ENCODE measurements at regions not wholly inside any gene's neighbourhood (a gene's known extent, or its start where the extent isn't known, plus 50 kb on each side); places are given as distances from the start of the nearest gene placed in this dataset.

DNA sequence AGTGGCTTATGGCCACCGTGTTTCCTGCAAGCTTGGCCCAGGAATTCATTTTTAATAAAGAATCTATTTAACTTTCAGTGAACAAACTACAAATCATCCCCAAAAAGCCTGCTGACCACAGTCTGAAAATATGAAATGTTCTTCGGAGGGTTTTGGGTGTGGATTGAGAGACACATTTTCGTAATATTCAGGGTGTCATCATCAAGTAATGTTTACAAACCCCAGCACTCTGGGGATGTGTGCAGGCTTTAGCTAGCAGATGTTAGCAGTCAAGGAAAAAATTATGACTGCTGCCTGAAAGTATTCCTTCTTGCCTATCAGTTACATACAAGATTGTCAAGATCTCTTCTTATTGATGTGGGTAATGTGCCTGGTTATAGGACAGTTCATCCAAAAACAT lies 143.9 kb upstream of the FN1 start:
- Mint-ChIP-seq H3K9me3 (no peaks in the 10 kb centered on the region), H3K27ac (no peak overlapping the region), H3K4me3 (no peak overlapping the region), H3K4me1 (ENCODE audit: low read depth) (no peaks in the 10 kb centered on the region), H3K36me3 (ENCODE audit: low read depth) (no peaks in the 10 kb centered on the region), H3K27me3 (ENCODE audit: insufficient read depth) (no peaks in the 10 kb centered on the region)
- intact Hi-C loops (cut with micrococcal nuclease) = no loop called here
- DNase-seq (ENCODE audit: low spot score) = no peak

DNA sequence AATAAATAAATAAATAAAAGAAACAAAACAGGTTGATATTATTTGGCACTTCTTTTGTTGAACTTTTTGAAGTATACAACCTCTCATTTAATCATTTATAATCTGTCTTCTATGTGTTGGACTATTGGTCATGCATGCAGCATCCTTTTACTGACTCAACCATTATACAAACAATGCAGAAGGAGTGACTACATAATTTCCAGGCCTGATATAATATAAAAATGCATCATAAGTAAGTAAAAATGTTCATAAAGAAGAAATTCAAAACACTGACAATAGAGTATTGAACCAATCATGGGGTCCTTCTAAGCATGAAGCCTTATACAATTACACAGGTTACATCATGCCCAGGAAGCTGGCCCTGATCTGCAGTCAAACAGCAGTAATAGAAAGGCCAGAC lies 141.5 kb upstream of the FN1 start:
- DNase-seq (ENCODE audit: low spot score) = no peak
- H3K4me1 Mint-ChIP-seq (ENCODE audit: low read depth) = no peaks in the 10 kb centered on the region
- no peaks in the 10 kb centered on the region for H3K27me3 Mint-ChIP-seq (ENCODE audit: insufficient read depth)
- intact Hi-C loops (cut with micrococcal nuclease) = no loop called here
- H3K36me3 Mint-ChIP-seq (ENCODE audit: low read depth) = no peaks in the 10 kb centered on the region
- H3K27ac Mint-ChIP-seq = no peak overlapping the region
- no peaks in the 10 kb centered on the region for H3K9me3 Mint-ChIP-seq
- H3K4me3 Mint-ChIP-seq = no peak overlapping the region

DNA sequence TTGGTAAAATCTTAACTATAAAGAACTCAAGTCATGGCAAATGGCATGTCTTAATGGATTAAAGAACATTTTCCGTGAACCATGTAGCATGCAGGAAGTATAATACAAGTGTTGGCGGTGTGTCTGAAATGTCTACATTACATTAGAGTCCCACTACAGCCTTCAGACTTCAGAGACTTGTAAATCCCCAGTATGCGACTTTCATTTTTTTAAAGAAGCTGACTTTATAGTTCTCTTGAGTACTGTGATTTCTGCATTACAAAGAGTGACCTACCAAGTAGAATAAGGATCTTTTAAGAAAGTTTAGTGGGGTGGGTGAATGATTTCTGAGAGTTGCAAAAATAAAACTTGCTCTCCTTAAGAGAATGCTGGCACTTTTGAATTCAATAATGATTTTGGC lies 140.7 kb upstream of the FN1 start:
- no peak for DNase-seq (ENCODE audit: low spot score)
- intact Hi-C loops (cut with micrococcal nuclease) = no loop called here
- Mint-ChIP-seq H3K36me3 (ENCODE audit: low read depth) (no peaks in the 10 kb centered on the region), H3K9me3 (no peaks in the 10 kb centered on the region), H3K27ac (no peak overlapping the region), H3K4me3 (no peak overlapping the region), H3K4me1 (ENCODE audit: low read depth) (no peaks in the 10 kb centered on the region), H3K27me3 (ENCODE audit: insufficient read depth) (peaks cover 7% of the 10 kb centered on the region)

DNA sequence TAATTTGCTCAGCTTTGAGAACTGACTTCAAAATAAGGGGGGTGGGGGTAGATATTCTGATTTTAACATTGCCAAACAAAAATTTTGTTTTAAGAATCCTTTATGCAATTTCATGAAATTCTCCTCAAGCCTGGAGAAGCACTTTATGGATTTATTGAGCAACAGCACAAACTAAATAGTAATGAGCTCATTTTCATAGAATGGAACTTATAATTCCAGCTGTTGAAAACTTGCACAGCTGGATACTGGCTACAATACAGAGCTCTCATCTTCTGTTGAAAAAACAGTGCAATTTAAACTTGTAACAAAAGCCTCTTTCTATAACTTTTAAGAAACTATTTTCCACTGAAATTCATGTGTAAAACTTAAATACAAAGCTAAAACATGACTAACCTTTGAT lies 137.6 kb upstream of the FN1 start:
- Mint-ChIP-seq H3K27ac (no peak overlapping the region), H3K4me1 (ENCODE audit: low read depth) (no peaks in the 10 kb centered on the region), H3K9me3 (no peaks in the 10 kb centered on the region), H3K4me3 (no peak overlapping the region), H3K36me3 (ENCODE audit: low read depth) (no peaks in the 10 kb centered on the region), H3K27me3 (ENCODE audit: insufficient read depth) (peaks cover 7% of the 10 kb centered on the region)
- intact Hi-C loops (cut with micrococcal nuclease) = no loop called here
- no peak for DNase-seq (ENCODE audit: low spot score)

DNA sequence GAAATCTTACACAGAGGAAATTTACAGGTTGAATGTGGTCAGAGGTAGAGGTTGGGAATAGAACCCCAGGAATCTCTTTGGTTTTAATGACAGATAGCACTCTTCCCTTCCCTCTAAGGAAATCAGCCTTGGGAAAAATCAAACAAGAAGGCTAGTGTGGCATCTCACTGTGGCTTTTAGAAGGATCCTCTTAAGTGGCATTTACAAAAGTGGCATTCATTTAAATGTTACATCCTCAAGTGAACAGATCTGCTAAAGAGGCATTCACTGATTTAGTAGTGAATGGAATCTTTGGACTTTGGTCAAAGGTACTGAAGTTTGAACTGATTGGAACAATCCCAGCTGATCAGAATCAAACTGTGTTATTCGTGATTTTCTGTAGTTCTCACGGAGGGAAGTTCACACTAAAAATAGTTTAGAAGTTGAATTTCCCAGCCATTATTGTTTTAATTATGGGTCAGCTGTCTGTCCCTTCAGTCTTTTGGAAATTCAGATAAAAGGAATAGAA lies 136.5 kb upstream of the FN1 start:
- Mint-ChIP-seq H3K27me3 (ENCODE audit: insufficient read depth) (peaks cover 7% of the 10 kb centered on the region), H3K27ac (no peak overlapping the region), H3K36me3 (ENCODE audit: low read depth) (no peaks in the 10 kb centered on the region), H3K4me1 (ENCODE audit: low read depth) (no peaks in the 10 kb centered on the region), H3K9me3 (no peaks in the 10 kb centered on the region), H3K4me3 (no peak overlapping the region)
- intact Hi-C loops (cut with micrococcal nuclease) = no loop called here
- no peak for DNase-seq (ENCODE audit: low spot score)

DNA sequence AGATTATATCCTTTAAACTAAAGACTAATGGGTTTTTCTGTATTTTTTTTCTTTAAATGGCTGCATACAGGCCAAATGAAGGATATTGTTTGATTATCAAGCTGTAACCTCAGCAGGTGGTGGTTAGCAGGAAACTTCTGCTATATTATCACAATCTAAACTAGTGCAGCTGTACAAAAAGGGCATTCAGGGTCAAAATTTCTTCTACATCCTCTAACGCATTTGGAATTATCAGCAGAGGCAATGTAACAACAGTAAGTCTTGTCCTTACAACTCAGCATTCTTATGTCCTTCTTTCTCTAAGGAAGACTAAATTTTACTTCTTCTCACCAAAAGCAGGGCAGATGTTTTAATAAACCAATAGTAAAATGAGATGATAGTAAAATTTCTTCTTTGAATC lies 135.8 kb upstream of the FN1 start:
- no peaks in the 10 kb centered on the region for H3K9me3 Mint-ChIP-seq
- no peaks in the 10 kb centered on the region for H3K4me1 Mint-ChIP-seq (ENCODE audit: low read depth)

DNA sequence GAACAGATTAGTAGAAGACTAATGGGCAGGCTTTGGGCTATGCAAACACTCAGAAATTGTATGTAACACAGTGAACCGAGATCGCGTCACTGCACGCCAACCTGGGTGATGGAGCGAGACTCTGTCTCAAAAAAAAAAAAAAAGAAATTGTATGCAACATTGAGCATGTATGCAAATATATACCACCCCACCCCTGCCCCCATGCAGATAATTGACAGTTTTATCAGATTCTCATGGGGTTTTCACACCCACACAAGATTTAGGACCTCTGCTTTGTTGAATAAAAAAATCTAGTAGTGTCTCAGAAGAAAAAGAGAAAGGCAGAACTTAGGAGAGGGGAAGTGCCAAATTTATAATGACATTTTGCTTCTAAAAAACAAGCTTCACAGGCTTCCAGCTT lies 131.6 kb upstream of the FN1 start:
- no peaks in the 10 kb centered on the region for H3K36me3 Mint-ChIP-seq (ENCODE audit: low read depth)
- H3K9me3 Mint-ChIP-seq = no peaks in the 10 kb centered on the region
- intact Hi-C loops (cut with micrococcal nuclease) = no loop called here
- H3K4me3 Mint-ChIP-seq = no peak overlapping the region
- no peak overlapping the region for H3K27ac Mint-ChIP-seq
- no peak for DNase-seq (ENCODE audit: low spot score)
- peaks cover 7% of the 10 kb centered on the region for H3K27me3 Mint-ChIP-seq (ENCODE audit: insufficient read depth)
- no peaks in the 10 kb centered on the region for H3K4me1 Mint-ChIP-seq (ENCODE audit: low read depth)

More for the DNA sequence above, 135.8 kb upstream of the FN1 start:
- DNase-seq (ENCODE audit: low spot score) = no peak
- intact Hi-C loops (cut with micrococcal nuclease) = no loop called here
- H3K36me3 Mint-ChIP-seq (ENCODE audit: low read depth) = no peaks in the 10 kb centered on the region
- H3K4me3 Mint-ChIP-seq = no peak overlapping the region
- H3K27ac Mint-ChIP-seq = no peak overlapping the region
- peaks cover 7% of the 10 kb centered on the region for H3K27me3 Mint-ChIP-seq (ENCODE audit: insufficient read depth)

DNA sequence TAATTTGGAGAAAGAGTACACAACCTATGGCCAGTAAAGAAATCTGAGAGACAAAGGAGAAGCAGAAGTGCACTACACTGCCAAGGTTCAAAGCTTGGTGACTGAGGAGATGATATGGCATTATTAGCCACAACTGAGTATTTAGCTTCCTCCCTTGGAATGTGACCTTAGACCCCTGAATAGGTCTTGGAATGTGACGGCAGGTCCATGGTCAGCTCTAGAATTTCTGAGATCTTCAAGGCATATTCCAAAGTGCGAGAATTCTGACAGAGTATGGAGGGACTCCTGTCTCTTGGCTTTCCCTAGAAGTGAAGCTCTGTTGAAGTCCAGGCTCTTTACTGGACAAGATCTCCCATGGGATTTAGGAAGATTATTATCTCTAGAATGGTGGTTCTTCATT lies 130.0 kb upstream of the FN1 start:
- H3K4me3 Mint-ChIP-seq = no peak overlapping the region
- no peaks in the 10 kb centered on the region for H3K27me3 Mint-ChIP-seq (ENCODE audit: insufficient read depth)
- H3K27ac Mint-ChIP-seq = no peak overlapping the region
- H3K4me1 Mint-ChIP-seq (ENCODE audit: low read depth) = no peaks in the 10 kb centered on the region
- no peaks in the 10 kb centered on the region for H3K36me3 Mint-ChIP-seq (ENCODE audit: low read depth)
- no peak for DNase-seq (ENCODE audit: low spot score)
- no peaks in the 10 kb centered on the region for H3K9me3 Mint-ChIP-seq
- intact Hi-C loops (cut with micrococcal nuclease) = no loop called here

DNA sequence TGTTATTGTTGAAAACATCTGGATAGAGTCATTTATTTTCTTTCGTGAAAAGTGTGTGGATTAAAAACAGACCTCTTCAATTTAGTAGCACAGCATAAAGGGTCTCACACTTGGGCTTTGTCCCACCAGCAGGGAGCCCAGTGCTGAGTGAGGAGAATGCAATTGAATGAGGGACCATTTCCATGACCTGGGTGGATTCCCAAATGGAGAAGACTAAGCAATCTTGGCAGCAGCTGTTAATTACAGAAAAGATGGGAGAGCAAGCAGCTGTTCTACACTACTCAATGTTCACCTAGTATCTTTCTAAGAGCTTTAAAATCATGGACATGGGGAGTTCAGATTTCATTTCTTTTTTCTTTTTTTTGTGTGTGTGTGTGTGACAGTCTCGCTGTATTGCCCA lies 121.8 kb upstream of the FN1 start:
- no peaks in the 10 kb centered on the region for H3K9me3 Mint-ChIP-seq
- no peaks in the 10 kb centered on the region for H3K4me1 Mint-ChIP-seq (ENCODE audit: low read depth)
- H3K36me3 Mint-ChIP-seq (ENCODE audit: low read depth) = no peaks in the 10 kb centered on the region
- no peak overlapping the region for H3K4me3 Mint-ChIP-seq
- H3K27ac Mint-ChIP-seq = no peak overlapping the region
- no peak for DNase-seq (ENCODE audit: low spot score)
- H3K27me3 Mint-ChIP-seq (ENCODE audit: insufficient read depth) = no peaks in the 10 kb centered on the region
- intact Hi-C loops (cut with micrococcal nuclease) = no loop called here

DNA sequence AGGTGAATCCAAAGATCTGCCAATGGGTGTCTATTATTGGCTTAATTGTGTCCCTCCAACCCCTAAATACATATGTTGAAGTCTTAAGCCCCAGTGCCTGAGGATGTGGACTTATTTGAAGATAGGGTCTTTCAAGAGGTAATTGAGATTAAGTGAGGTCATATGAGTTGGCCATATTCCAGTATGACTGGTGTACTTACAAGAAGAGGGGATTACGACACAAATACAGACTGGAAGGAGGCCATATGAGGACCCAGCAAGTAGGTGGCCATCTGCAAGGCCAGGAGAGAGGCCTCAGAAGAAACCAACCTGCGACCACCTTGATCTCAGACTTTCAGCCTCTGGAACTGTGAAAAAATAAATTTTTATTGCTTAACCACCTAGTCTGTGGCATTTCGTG lies 121.1 kb upstream of the FN1 start:
- H3K36me3 Mint-ChIP-seq (ENCODE audit: low read depth) = no peaks in the 10 kb centered on the region
- no peak for DNase-seq (ENCODE audit: low spot score)
- peaks cover 3% of the 10 kb centered on the region for H3K27me3 Mint-ChIP-seq (ENCODE audit: insufficient read depth)
- H3K4me3 Mint-ChIP-seq = no peak overlapping the region
- H3K27ac Mint-ChIP-seq = no peak overlapping the region
- no peaks in the 10 kb centered on the region for H3K9me3 Mint-ChIP-seq
- H3K4me1 Mint-ChIP-seq (ENCODE audit: low read depth) = no peaks in the 10 kb centered on the region
- intact Hi-C loops (cut with micrococcal nuclease) = no loop called here

DNA sequence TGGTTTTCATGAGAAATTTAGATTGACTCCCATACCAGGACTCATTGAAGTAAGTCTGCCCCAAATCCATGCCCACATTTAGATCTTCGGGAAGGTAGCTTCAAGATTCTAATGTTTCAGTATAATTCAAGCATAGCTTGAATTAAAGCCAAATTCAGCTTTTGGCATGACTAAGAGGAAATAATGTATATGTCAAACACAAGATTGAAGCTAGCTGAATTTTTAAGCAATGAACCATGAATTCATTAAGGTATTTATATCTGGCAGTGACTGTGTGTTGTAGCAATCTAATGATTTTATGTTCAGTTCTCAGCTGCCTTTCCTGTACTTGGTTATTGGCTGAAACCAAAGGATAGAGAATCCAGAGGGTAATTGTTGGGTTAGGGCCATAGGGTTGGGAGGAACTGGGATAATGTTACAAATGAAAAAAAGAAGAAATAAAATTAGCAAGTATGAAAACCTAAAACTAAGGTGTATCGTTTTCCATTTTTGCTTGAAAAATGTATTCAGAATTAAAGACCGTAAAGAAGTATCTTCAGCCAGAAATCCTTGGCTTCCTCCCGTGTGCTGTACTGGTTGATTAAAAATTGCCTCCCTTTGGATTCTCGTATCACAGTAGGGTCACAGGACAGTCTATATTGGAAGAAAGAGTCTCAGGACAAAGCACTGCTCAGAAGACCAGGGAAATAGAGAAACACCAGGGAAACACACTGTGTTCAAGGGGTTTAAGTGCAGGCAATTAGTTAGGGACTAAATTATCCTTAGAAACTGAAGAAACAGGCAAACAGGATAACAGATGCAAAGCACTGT lies 119.0 kb upstream of the FN1 start:
- Mint-ChIP-seq H3K27me3 (ENCODE audit: insufficient read depth) (peaks cover 3% of the 10 kb centered on the region), H3K27ac (no peak overlapping the region), H3K4me3 (no peak overlapping the region), H3K9me3 (no peaks in the 10 kb centered on the region), H3K4me1 (ENCODE audit: low read depth) (no peaks in the 10 kb centered on the region), H3K36me3 (ENCODE audit: low read depth) (no peaks in the 10 kb centered on the region)
- intact Hi-C loops (cut with micrococcal nuclease) = no loop called here
- DNase-seq (ENCODE audit: low spot score) = no peak

DNA sequence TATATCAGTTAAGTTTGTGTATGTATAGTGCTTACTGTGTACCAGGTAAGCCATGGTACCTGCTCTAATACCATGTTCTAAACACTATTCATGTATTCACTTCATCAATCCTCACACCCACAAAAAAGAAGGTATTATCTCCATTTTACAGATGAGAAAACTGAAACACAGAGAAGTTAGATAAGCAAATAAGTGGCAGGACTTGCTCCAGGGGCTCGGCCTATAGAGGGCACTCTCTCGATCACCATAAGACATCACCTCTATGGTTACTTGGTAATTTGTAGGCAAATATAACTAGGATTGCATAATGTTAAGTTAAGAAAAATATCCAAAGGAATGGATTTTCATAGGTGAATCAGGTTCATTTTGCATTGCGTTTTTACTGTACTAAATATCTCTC lies 118.1 kb upstream of the FN1 start:
- Mint-ChIP-seq H3K27ac (no peak overlapping the region), H3K9me3 (no peaks in the 10 kb centered on the region)

DNA sequence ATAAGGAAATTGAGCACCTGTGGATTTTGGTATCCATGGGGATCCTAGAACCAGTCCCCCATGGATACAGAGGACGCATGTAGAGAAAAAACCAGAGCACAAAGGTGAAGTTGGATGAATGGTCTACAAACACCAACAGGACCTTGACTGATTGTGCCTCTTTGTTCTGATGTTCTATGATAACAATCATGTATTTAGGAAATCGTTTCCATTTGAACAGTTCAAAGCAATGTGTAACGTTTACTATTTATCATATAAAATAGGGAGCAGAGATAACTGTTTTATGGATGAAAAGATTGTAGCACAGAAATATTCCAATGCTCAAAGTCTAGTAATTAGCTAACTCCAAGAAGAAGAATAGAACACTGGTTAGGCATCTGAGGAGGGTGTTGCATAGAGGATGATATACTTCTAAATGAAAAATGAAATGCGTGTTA lies 116.3 kb upstream of the FN1 start:
- peaks cover 3% of the 10 kb centered on the region for H3K27me3 Mint-ChIP-seq (ENCODE audit: insufficient read depth)
- intact Hi-C loops (cut with micrococcal nuclease) = no loop called here

More for the DNA sequence above, 118.1 kb upstream of the FN1 start:
- H3K4me3 Mint-ChIP-seq = no peak overlapping the region
- no peaks in the 10 kb centered on the region for H3K36me3 Mint-ChIP-seq (ENCODE audit: low read depth)
- H3K4me1 Mint-ChIP-seq (ENCODE audit: low read depth) = no peaks in the 10 kb centered on the region
- no peak for DNase-seq (ENCODE audit: low spot score)
- intact Hi-C loops (cut with micrococcal nuclease) = no loop called here
- peaks cover 3% of the 10 kb centered on the region for H3K27me3 Mint-ChIP-seq (ENCODE audit: insufficient read depth)

DNA sequence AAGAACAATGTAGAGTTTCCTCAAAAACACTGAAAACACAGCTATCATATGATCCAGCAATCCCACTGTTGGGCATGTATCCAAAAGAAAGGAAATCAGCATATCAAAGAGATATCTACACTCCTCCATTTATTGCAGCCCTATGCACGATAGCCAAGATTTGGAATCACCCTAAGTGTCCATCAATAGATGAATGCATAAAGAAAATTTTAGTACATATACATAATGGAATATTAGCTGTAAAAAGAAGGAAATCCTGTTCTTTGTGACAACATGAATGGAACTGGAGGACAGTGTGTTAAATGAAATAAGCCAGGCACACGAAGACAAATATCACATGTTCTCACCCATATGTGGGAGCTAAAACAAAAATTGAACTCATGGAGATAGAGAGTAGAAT lies 114.5 kb upstream of the FN1 start:
- no peaks in the 10 kb centered on the region for H3K36me3 Mint-ChIP-seq (ENCODE audit: low read depth)
- H3K9me3 Mint-ChIP-seq = no peaks in the 10 kb centered on the region
- intact Hi-C loops (cut with micrococcal nuclease) = no loop called here
- H3K4me3 Mint-ChIP-seq = no peak overlapping the region
- no peak overlapping the region for H3K27ac Mint-ChIP-seq
- peaks cover 3% of the 10 kb centered on the region for H3K27me3 Mint-ChIP-seq (ENCODE audit: insufficient read depth)
- DNase-seq (ENCODE audit: low spot score) = no peak
- no peaks in the 10 kb centered on the region for H3K4me1 Mint-ChIP-seq (ENCODE audit: low read depth)

More for the DNA sequence above, 116.3 kb upstream of the FN1 start:
- Mint-ChIP-seq H3K27ac (no peak overlapping the region), H3K4me1 (ENCODE audit: low read depth) (no peaks in the 10 kb centered on the region), H3K9me3 (no peaks in the 10 kb centered on the region), H3K4me3 (no peak overlapping the region), H3K36me3 (ENCODE audit: low read depth) (no peaks in the 10 kb centered on the region)
- no peak for DNase-seq (ENCODE audit: low spot score)

Measured in activated T-helper 1 cell treated with anti-CD3 and anti-CD28 coated beads, Interleukin-12 subunit alpha, Interleukin-12 subunit beta, Interleukin-2, Interleukin-4 antibody, amounts not matched to agents 30 ng/mL and 10 ng/mL and 1 ng/mL, durations not matched to agents 14 hours and 24 hours and 36 hours (primary cell).